Fibroblast of villous mesenchyme (primary cell): ENCODE measurements at regions not wholly inside any gene's neighbourhood (a gene's known extent, or its start where the extent isn't known, plus 50 kb on each side); places are given as distances from the start of the nearest gene placed in this dataset.

Experiments used
- DNase-seq: peaks from one replicate; pipeline ENCODE4 v3.0.0-alpha.2; 2010; ENCODE audit warnings: low read depth
- H3K4me3 ChIP-seq: 2 replicates; pipeline ENCODE4 v1.5.1; 2011; ENCODE audit warnings: low read depth, mild to moderate bottlenecking, low read length
- CTCF ChIP-seq: IDR thresholded peaks from 2 replicates; pipeline ENCODE4 v1.5.1; 2012; ENCODE audit warnings: low read depth, mild to moderate bottlenecking, low read length; ENCODE audit not compliant: insufficient read depth

GRCh38 chr18:60209042-60209441 is 163.5 kb downstream of the MC4R start:
- no peak for DNase-seq
- H3K4me3 ChIP-seq, result no peak overlapping the region
- no peak for TF ChIP-seq CTCF

GRCh38 chr18:60202708-60203107 is 169.9 kb downstream of the MC4R start:
- TF ChIP-seq CTCF, result no peak
- no peak for DNase-seq
- H3K4me3 ChIP-seq, result no peak overlapping the region

GRCh38 chr18:60200558-60200957 is 172.0 kb downstream of the MC4R start:
- H3K4me3 ChIP-seq, result no peak overlapping the region
- no peak for TF ChIP-seq CTCF
- no peak for DNase-seq

- TF ChIP-seq CTCF, result no peak
- no peak for DNase-seq
Observed at GRCh38 chr18:60199505-60199904, 173.1 kb downstream of the MC4R start.

GRCh38 chr18:60197671-60198462 is 174.7 kb downstream of the MC4R start:
- DNase-seq, result no peak
- TF ChIP-seq CTCF, result no peak
- H3K4me3 ChIP-seq, result no peak overlapping the region

More at GRCh38 chr18:60199505-60199904, 173.1 kb downstream of the MC4R start:
- no peak overlapping the region for H3K4me3 ChIP-seq

GRCh38 chr18:60196836-60197606 is 175.6 kb downstream of the MC4R start:
- H3K4me3 ChIP-seq, result no peak overlapping the region
- DNase-seq, result no peak
- TF ChIP-seq CTCF, result no peak
